GM23338 (cell line): ENCODE measurements at regions not wholly inside any gene's neighbourhood (a gene's known extent, or its start where the extent isn't known, plus 50 kb on each side); places are given as distances from the start of the nearest gene placed in this dataset.
A peak's percentile ranks its signal among the peaks of the same experiment; 100 is the strongest.

ENCODE experiments used
- ATAC-seq: fragments of 200-7000 bp; cut with Tn5 transposase; 3 replicates; pipeline ENCODE4 v1.9.1; 2020
- DNase-seq: peaks from one replicate; pipeline ENCODE4 v3.0.0-alpha.2; 2015; ENCODE audit warnings: low spot score
- H2AFZ ChIP-seq: fragments of 200-600 bp; sonication (generic); 2 replicates; pipeline ENCODE4 v1.8.0; 2016; ENCODE audit warnings: antibody characterized with exemption, mild to moderate bottlenecking, moderate library complexity
- H3F3A ChIP-seq: fragments of 200-600 bp; sonication (generic); replicated peaks from 2 replicates; pipeline ENCODE4 v1.8.0; 2017; ENCODE audit warnings: antibody characterized with exemption, mixed run types, low read depth
- H3K27ac ChIP-seq: fragments of 200-600 bp; sonication (generic); 2 replicates; pipeline ENCODE4 v1.6.1; 2016; ENCODE audit warnings: low read depth
- H3K27me3 ChIP-seq: fragments of 200-600 bp; sonication (generic); 2 replicates; pipeline ENCODE4 v1.8.0; 2016; ENCODE audit warnings: mild to moderate bottlenecking, mixed run types, moderate library complexity; ENCODE audit not compliant: insufficient read depth
- H3K36me3 ChIP-seq: fragments of 200-600 bp; sonication (generic); 2 replicates; pipeline ENCODE4 v1.8.0; 2016; ENCODE audit warnings: mild to moderate bottlenecking; ENCODE audit not compliant: insufficient read depth
- H3K4me1 ChIP-seq: fragments of 200-600 bp; sonication (generic); 2 replicates; pipeline ENCODE4 v1.8.0; 2016; ENCODE audit warnings: mild to moderate bottlenecking, moderate library complexity; ENCODE audit not compliant: insufficient read depth
- H3K4me2 ChIP-seq: fragments of 200-600 bp; sonication (generic); 2 replicates; pipeline ENCODE4 v1.7.1; 2017; ENCODE audit warnings: mixed run types
- H3K4me3 ChIP-seq: fragments of 200-600 bp; sonication (generic); 2 replicates; pipeline ENCODE4 v1.6.1; 2016; ENCODE audit warnings: mixed run types
- H3K79me2 ChIP-seq: fragments of 200-600 bp; sonication (generic); replicated peaks from 2 replicates; pipeline ENCODE4 v1.8.0; 2017; ENCODE audit warnings: mild to moderate bottlenecking; ENCODE audit not compliant: insufficient read depth
- H3K9me2 ChIP-seq: fragments of 200-600 bp; sonication (generic); 2 replicates; pipeline ENCODE4 v1.8.0; 2017; ENCODE audit not compliant: insufficient read depth
- H4K20me1 ChIP-seq: fragments of 200-600 bp; sonication (generic); replicated peaks from 2 replicates; pipeline ENCODE4 v1.8.0; 2017; ENCODE audit warnings: mild to moderate bottlenecking; ENCODE audit not compliant: insufficient read depth
- H3K27ac Mint-ChIP-seq: 2 replicates; pipeline ENCODE4 v1.8.0; 2020; ENCODE audit warnings: inconsistent platforms, mild to moderate bottlenecking, moderate library complexity, mixed read lengths
- H3K27me3 Mint-ChIP-seq: 3 replicates; pipeline ENCODE4 v1.8.0; 2022; ENCODE audit warnings: low read depth, mild to moderate bottlenecking, moderate library complexity, mixed read lengths, inconsistent platforms; ENCODE audit not compliant: insufficient read depth, poor library complexity
- H3K36me3 Mint-ChIP-seq: 3 replicates; pipeline ENCODE4 v1.8.0; 2021; ENCODE audit warnings: low read depth, mild to moderate bottlenecking, inconsistent platforms, moderate library complexity, mixed read lengths
- H3K4me1 Mint-ChIP-seq: 3 replicates; pipeline ENCODE4 v1.8.0; 2020; ENCODE audit warnings: mild to moderate bottlenecking, inconsistent platforms, mixed read lengths
- H3K4me3 Mint-ChIP-seq: 3 replicates; pipeline ENCODE4 v1.8.0; 2021; ENCODE audit warnings: moderate library complexity, mild to moderate bottlenecking, inconsistent platforms, mixed read lengths
- H3K9me3 Mint-ChIP-seq: 3 replicates; pipeline ENCODE4 v1.8.0; 2020; ENCODE audit warnings: moderate library complexity, mild to moderate bottlenecking, inconsistent platforms, mixed read lengths
- CREB1 ChIP-seq: fragments of 250-450 bp; sonication (Bioruptor Pico); IDR thresholded peaks from 2 replicates; pipeline ENCODE4 v1.5.0; 2020; ENCODE audit warnings: low read depth, mild to moderate bottlenecking, moderate library complexity
- CTCF ChIP-seq, 2 experiments: fragments of 200-600 bp in 1 of 2; sonication (generic) in 1 of 2; conservative IDR thresholded peaks; 2 replicates each; pipeline versions ENCODE4 v1.5.1 to v1.6.1; 2016 to 2017; ENCODE audit warnings: antibody characterized with exemption in 2 of 2, low read depth in 2 of 2, mild to moderate bottlenecking in 2 of 2, moderate library complexity in 1 of 2
- EZH2 ChIP-seq: fragments of 200-600 bp; sonication (generic); IDR thresholded peaks from one replicate; pipeline ENCODE4 v1.8.0; 2017; ENCODE audit warnings: antibody characterized with exemption, mild to moderate bottlenecking, low read depth; ENCODE audit not compliant: unreplicated experiment
- EZH2phosphoT487 ChIP-seq: fragments of 200-600 bp; sonication (generic); IDR thresholded peaks from one replicate; pipeline ENCODE4 v1.8.1; 2018; ENCODE audit warnings: antibody characterized with exemption; ENCODE audit not compliant: unreplicated experiment
- JUNB ChIP-seq: IDR thresholded peaks from one replicate; pipeline ENCODE4 v1.6.1; 2016; ENCODE audit warnings: antibody characterized with exemption; ENCODE audit not compliant: unreplicated experiment
- NANOG ChIP-seq: IDR thresholded peaks from 2 replicates; pipeline ENCODE4 v1.6.1; 2016; ENCODE audit warnings: antibody characterized with exemption, borderline replicate concordance
- POLR2AphosphoS5 ChIP-seq: IDR thresholded peaks from 2 replicates; pipeline ENCODE4 v1.6.1; 2016; ENCODE audit warnings: antibody characterized with exemption, low read depth
- REST ChIP-seq: IDR thresholded peaks from one replicate; pipeline ENCODE4 v1.6.1; 2018; ENCODE audit warnings: antibody characterized with exemption; ENCODE audit not compliant: unreplicated experiment
- ZNF331 ChIP-seq: fragments of 250-450 bp; sonication (Bioruptor Pico); IDR thresholded peaks from 2 replicates; pipeline ENCODE4 v1.5.0; 2020; ENCODE audit warnings: low read depth, mild to moderate bottlenecking, moderate library complexity
- ZNF462 ChIP-seq: fragments of 250-450 bp; sonication (Bioruptor Pico); IDR thresholded peaks from 2 replicates; pipeline ENCODE4 v1.5.0; 2020; ENCODE audit warnings: mild to moderate bottlenecking, moderate library complexity

GRCh38 chr3:175869404-175869803 lies 1010.3 kb downstream of the NAALADL2 start:
- Mint-ChIP-seq H3K9me3 (peaks cover 2% of the 10 kb centered on the region; the same call in 1 of the 3 replicates), H3K27ac (no peak overlapping the region), H3K4me3 (no peak overlapping the region), H3K27me3 (no peaks in the 10 kb centered on the region), H3K4me1 (no peaks in the 10 kb centered on the region), H3K36me3 (no peaks in the 10 kb centered on the region)
- no peaks in the 10 kb centered on the region for H3F3A ChIP-seq
- no peaks in the 10 kb centered on the region for H3K4me1 ChIP-seq
- no peaks in the 10 kb centered on the region for H3K27me3 ChIP-seq
- H4K20me1 ChIP-seq, result no peaks in the 10 kb centered on the region
- TF ChIP-seq NANOG (no peak), POLR2AphosphoS5 (no peak), JUNB (no peak), CREB1 (CRISPR knock-in tag) (no peak), EZH2phosphoT487 (no peak), REST (no peak), ZNF331 (no peak), CTCF (conservative IDR thresholded peaks at IDR 0.05; ENCODE audit: low read depth in 2 of 2) (no peak), EZH2 (no peak)
- ATAC-seq (no peak), DNase-seq (no peak)
- H2AFZ ChIP-seq, result peak overlapping the region; percentile 29; the same call in 1 of the 2 replicates
- no peak overlapping the region for H3K4me2 ChIP-seq
- no peak overlapping the region for H3K27ac ChIP-seq
- no peaks in the 10 kb centered on the region for H3K79me2 ChIP-seq
- H3K36me3 ChIP-seq, result no peaks in the 10 kb centered on the region
- H3K9me2 ChIP-seq, result no peaks in the 10 kb centered on the region
- no peak overlapping the region for H3K4me3 ChIP-seq

GRCh38 chr3:175868626-175869025 lies 1009.5 kb downstream of the NAALADL2 start:
- no peaks in the 10 kb centered on the region for H3K27me3 ChIP-seq
- H3K4me3 ChIP-seq, result no peak overlapping the region
- H4K20me1 ChIP-seq, result no peaks in the 10 kb centered on the region
- Mint-ChIP-seq H3K4me1 (no peaks in the 10 kb centered on the region), H3K4me3 (no peak overlapping the region), H3K27ac (no peak overlapping the region), H3K36me3 (no peaks in the 10 kb centered on the region), H3K9me3 (peaks cover 2% of the 10 kb centered on the region; the same call in 1 of the 3 replicates), H3K27me3 (no peaks in the 10 kb centered on the region)
- H3K4me2 ChIP-seq, result no peak overlapping the region
- no peaks in the 10 kb centered on the region for H3K36me3 ChIP-seq
- ATAC-seq (no peak), DNase-seq (no peak)
- no peaks in the 10 kb centered on the region for H3F3A ChIP-seq
- no peak for TF ChIP-seq NANOG
- TF ChIP-seq POLR2AphosphoS5, result no peak
- no peak for TF ChIP-seq ZNF462
- no peaks in the 10 kb centered on the region for H3K4me1 ChIP-seq
- no peaks in the 10 kb centered on the region for H3K9me2 ChIP-seq
- H3K79me2 ChIP-seq, result no peaks in the 10 kb centered on the region
- H3K27ac ChIP-seq, result no peak overlapping the region
- H2AFZ ChIP-seq, result no peak overlapping the region
